Lower leg skin (tissue), 3 donors: ENCODE measurements at regions not wholly inside any gene's neighbourhood (a gene's known extent, or its start where the extent isn't known, plus 50 kb on each side); places are given as distances from the start of the nearest gene placed in this dataset.

ENCODE experiments used
- POLR2A ChIP-seq, 2 donors: fragments of 450-650 bp; IDR thresholded peaks; one replicate each; pipeline ENCODE4 v1.6.1; 2016 to 2017; ENCODE audit warnings: antibody characterized with exemption in 2 of 2, mild to moderate bottlenecking in 1 of 2, moderate library complexity in 1 of 2
- TF ChIP-seq, protein P1 (sequence below), 3 donors: fragments of 450-650 bp; IDR thresholded peaks; one replicate each; pipeline ENCODE4 v1.5.1; 2016; ENCODE audit warnings: antibody characterized with exemption in 3 of 3, mild to moderate bottlenecking in 3 of 3, moderate library complexity in 2 of 3

DNA sequence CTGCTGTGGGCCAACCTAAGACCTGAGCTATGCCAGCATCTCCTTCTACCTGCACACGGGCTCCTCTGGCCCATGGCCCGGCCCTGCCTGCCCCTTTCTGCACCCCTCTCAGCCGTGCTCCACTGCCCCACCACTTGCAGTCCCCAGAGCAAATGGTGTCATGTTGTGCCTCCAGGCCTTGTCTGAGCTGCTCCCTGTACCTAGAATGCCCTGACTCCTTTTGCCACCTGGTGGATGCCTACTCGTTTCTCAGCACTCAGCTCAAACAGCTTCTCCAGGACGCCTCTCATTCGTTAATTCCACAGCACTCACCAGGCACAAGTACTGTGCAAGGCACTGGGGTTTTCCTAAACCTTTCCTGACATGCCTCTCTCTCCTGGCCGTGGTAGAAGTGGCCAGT is 63.2 kb upstream of the PNMA1 start:
- no peak for TF ChIP-seq POLR2A (IDR thresholded peaks at IDR 0.05)
- TF ChIP-seq, protein P1, sequence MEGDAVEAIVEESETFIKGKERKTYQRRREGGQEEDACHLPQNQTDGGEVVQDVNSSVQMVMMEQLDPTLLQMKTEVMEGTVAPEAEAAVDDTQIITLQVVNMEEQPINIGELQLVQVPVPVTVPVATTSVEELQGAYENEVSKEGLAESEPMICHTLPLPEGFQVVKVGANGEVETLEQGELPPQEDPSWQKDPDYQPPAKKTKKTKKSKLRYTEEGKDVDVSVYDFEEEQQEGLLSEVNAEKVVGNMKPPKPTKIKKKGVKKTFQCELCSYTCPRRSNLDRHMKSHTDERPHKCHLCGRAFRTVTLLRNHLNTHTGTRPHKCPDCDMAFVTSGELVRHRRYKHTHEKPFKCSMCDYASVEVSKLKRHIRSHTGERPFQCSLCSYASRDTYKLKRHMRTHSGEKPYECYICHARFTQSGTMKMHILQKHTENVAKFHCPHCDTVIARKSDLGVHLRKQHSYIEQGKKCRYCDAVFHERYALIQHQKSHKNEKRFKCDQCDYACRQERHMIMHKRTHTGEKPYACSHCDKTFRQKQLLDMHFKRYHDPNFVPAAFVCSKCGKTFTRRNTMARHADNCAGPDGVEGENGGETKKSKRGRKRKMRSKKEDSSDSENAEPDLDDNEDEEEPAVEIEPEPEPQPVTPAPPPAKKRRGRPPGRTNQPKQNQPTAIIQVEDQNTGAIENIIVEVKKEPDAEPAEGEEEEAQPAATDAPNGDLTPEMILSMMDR (IDR thresholded peaks at IDR 0.05), result no peak
